MM.1S (cell line): ENCODE measurements at regions not wholly inside any gene's neighbourhood (a gene's known extent, or its start where the extent isn't known, plus 50 kb on each side); places are given as distances from the start of the nearest gene placed in this dataset.

Experiments used
- EZH2 ChIP-seq: fragments of 300-600 bp; sonication (generic); optimal IDR thresholded peaks from 2 replicates; pipeline ENCODE3; 2017; ENCODE audit warnings: low read depth, mild to moderate bottlenecking, antibody characterized with exemption, low read length, mixed read lengths
- TF ChIP-seq, protein P1 (sequence below): fragments of 300-600 bp; sonication (generic); IDR thresholded peaks from 2 replicates; pipeline ENCODE4 v1.5.1; 2016; ENCODE audit warnings: antibody characterized with exemption, low read length, mixed read lengths

DNA sequence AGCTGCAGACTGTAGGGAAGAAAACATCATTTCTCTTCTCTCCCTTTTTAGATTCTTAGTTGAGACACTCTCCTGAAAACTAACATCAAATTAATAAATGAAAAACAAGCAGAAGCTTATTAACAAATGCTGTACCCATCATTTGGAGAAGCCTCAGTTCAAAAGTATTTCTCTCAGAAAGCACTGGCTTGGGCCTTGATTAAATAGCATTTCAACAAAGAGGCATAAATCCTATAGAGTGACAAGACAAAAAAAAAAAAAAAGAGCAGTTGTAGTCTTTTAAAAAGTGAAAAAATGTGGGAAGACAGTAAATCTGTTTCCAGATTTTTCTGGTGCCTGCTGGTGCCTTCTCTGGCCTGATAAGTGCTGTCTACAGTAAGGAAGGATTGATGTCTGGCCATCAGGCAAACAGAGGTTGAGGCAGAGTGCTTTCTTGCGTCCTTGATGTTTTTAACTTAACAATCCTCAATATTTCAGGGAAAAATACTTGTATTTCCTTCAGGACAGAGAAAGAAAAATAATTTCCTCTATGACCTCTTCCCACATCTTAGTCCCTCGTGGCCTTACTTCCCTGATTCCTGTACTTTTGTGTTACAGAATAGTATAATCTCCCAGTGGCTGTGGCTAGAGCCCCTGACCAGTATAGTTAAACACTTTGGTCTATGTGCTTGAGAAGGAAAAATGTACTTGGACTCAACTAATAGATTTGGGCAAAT is 300.5 kb downstream of the HGF start:
- TF ChIP-seq, protein P1, sequence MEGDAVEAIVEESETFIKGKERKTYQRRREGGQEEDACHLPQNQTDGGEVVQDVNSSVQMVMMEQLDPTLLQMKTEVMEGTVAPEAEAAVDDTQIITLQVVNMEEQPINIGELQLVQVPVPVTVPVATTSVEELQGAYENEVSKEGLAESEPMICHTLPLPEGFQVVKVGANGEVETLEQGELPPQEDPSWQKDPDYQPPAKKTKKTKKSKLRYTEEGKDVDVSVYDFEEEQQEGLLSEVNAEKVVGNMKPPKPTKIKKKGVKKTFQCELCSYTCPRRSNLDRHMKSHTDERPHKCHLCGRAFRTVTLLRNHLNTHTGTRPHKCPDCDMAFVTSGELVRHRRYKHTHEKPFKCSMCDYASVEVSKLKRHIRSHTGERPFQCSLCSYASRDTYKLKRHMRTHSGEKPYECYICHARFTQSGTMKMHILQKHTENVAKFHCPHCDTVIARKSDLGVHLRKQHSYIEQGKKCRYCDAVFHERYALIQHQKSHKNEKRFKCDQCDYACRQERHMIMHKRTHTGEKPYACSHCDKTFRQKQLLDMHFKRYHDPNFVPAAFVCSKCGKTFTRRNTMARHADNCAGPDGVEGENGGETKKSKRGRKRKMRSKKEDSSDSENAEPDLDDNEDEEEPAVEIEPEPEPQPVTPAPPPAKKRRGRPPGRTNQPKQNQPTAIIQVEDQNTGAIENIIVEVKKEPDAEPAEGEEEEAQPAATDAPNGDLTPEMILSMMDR, result no peak
- no peak for TF ChIP-seq EZH2
